Heart left ventricle (tissue), 13 donors: ENCODE measurements at regions not wholly inside any gene's neighbourhood (a gene's known extent, or its start where the extent isn't known, plus 50 kb on each side); places are given as distances from the start of the nearest gene placed in this dataset.

Experiments used
- POLR2A ChIP-seq, 2 donors: fragments of 450-650 bp; IDR thresholded peaks; one replicate each; pipeline ENCODE4 v1.6.1; 2017; ENCODE audit warnings: antibody characterized with exemption in 2 of 2, mild to moderate bottlenecking in 2 of 2, moderate library complexity in 2 of 2
- TF ChIP-seq, protein P1 (sequence below), 12 donors: fragments of 200-600 bp; sonication (generic) in 4 of 12; IDR thresholded peaks; one replicate each; pipeline versions ENCODE4 v1.5.0 to v1.8.0; 2018 to 2022; ENCODE audit warnings: antibody characterized with exemption in 12 of 12, mild to moderate bottlenecking in 5 of 12
- donor health status: ischemic (EF 13 %, LVEDD 7.1; RV severe dilation, severe dysfunction).
- donor health status: DM: no; HTN: yes; CAD: no.
- donor health status: DM: no; HTN: no; CAD: no.
- donor health status: ischemic (EF 25% LVEDD 6.9; RV normal size, moderate dysfunction).
- donor health status: ischemic (EF 25% LVEDD 5.7; RV mildly dilated, moderate dysfunction).
- donor health status: ischemic (EF 35%, LVEDD 5.7; RV mildly dilated, moderate dysfunction).
- donor health status: nonischemic (EF 11% LVEDD 7.7; RV severe dilation, severe dysfunction).
- donor health status: DM: yes; HTN: yes; CAD: no.
- donor health status: PGD.
- donor health status: ischemic (EF 29% LVEDD 5.4; RV normal size, mild dysfunction).
- donor health status: nonischemic (EF 23%, LVEDD 6.1; RV moderate dilation, normal function).

DNA sequence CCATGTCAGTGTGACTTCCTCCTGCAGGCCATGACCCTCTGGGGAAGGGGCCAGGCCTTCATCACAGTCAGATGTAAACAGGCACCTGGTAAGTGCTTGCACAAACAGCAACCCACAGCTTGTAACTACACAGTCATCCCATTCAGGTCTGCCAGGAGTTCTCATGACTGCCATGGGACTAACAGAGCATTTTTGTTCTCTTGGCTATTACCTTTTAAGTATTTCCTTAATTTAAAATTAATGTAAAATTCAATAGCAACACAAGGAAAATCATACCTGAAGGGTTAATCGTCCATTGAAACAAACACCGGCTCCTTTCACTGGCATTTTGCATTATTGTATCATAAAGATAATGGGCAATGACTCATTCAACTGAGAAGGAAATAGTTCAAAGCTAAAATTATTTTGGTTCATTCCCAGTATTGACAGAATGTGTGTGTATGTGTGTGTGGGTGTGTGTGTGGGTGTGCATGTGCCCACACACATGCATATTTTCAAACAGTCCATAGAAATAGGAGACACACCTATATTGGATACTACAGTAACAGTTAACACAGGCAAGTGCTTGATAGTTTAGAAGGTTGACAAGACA lies 307.9 kb downstream of the WDR11 start:
- TF ChIP-seq, protein P1, sequence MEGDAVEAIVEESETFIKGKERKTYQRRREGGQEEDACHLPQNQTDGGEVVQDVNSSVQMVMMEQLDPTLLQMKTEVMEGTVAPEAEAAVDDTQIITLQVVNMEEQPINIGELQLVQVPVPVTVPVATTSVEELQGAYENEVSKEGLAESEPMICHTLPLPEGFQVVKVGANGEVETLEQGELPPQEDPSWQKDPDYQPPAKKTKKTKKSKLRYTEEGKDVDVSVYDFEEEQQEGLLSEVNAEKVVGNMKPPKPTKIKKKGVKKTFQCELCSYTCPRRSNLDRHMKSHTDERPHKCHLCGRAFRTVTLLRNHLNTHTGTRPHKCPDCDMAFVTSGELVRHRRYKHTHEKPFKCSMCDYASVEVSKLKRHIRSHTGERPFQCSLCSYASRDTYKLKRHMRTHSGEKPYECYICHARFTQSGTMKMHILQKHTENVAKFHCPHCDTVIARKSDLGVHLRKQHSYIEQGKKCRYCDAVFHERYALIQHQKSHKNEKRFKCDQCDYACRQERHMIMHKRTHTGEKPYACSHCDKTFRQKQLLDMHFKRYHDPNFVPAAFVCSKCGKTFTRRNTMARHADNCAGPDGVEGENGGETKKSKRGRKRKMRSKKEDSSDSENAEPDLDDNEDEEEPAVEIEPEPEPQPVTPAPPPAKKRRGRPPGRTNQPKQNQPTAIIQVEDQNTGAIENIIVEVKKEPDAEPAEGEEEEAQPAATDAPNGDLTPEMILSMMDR (IDR thresholded peaks at IDR 0.05): no peak
- TF ChIP-seq POLR2A (IDR thresholded peaks at IDR 0.05): no peak
